ENCODE measurements at regions not wholly inside any gene's neighbourhood (a gene's known extent, or its start where the extent isn't known, plus 50 kb on each side); places are given as distances from the start of the nearest gene placed in this dataset.

- ATAC-seq, result no peak
- TF ChIP-seq PPARA (CRISPR knock-in tag; IDR thresholded peaks at IDR 0.05; ENCODE audit: borderline replicate concordance) (no peak), TCF4 (CRISPR knock-in tag; IDR thresholded peaks at IDR 0.05; ENCODE audit: borderline replicate concordance) (no peak), GLIS3 (CRISPR knock-in tag; IDR thresholded peaks at IDR 0.05) (no peak), ZNF70 (CRISPR knock-in tag; IDR thresholded peaks at IDR 0.05) (no peak), ZNF8 (CRISPR knock-in tag; IDR thresholded peaks at IDR 0.05) (no peak), ZNF565 (CRISPR knock-in tag; conservative IDR thresholded peaks at IDR 0.05; ENCODE audit: low read depth) (no peak)
Observed at GRCh38 chr22:49469896-49470740, 357.6 kb downstream of the BRD1 start.

GRCh38 chr22:49468487-49469198 is 359.0 kb downstream of the BRD1 start:
- no peak for ATAC-seq
- TF ChIP-seq PATZ1 (CRISPR knock-in tag; IDR thresholded peaks at IDR 0.05; ENCODE audit: borderline replicate concordance), result no peak
- no peak for TF ChIP-seq POU6F1 (CRISPR knock-in tag; IDR thresholded peaks at IDR 0.05; ENCODE audit: borderline replicate concordance, low read depth)
- no peak for TF ChIP-seq RARB (CRISPR knock-in tag; IDR thresholded peaks at IDR 0.05)
- no peak for TF ChIP-seq CREB5 (CRISPR knock-in tag; IDR thresholded peaks at IDR 0.05; ENCODE audit: low read depth)
- no peak for TF ChIP-seq ZNF565 (CRISPR knock-in tag; conservative IDR thresholded peaks at IDR 0.05; ENCODE audit: low read depth)
- TF ChIP-seq SNAI2 (CRISPR knock-in tag; IDR thresholded peaks at IDR 0.05), result no peak
- TF ChIP-seq TCF4 (CRISPR knock-in tag; IDR thresholded peaks at IDR 0.05; ENCODE audit: borderline replicate concordance), result no peak
- no peak for TF ChIP-seq BACH2 (CRISPR knock-in tag; IDR thresholded peaks at IDR 0.05; ENCODE audit: borderline replicate concordance)
- TF ChIP-seq TOX (CRISPR knock-in tag; IDR thresholded peaks at IDR 0.05; ENCODE audit: borderline replicate concordance), result no peak
- TF ChIP-seq ZC3H10 (CRISPR knock-in tag; IDR thresholded peaks at IDR 0.05), result no peak
- TF ChIP-seq ZFP30 (CRISPR knock-in tag; IDR thresholded peaks at IDR 0.05), result no peak
- TF ChIP-seq OSR1 (CRISPR knock-in tag; IDR thresholded peaks at IDR 0.05), result no peak

GRCh38 chr22:49466878-49467595 is 360.6 kb downstream of the BRD1 start:
- ATAC-seq, result no peak
- no peak for TF ChIP-seq ESRRG (CRISPR knock-in tag; IDR thresholded peaks at IDR 0.05)
- TF ChIP-seq CSRNP3 (CRISPR knock-in tag; IDR thresholded peaks at IDR 0.05), result no peak
- no peak for TF ChIP-seq ZNF565 (CRISPR knock-in tag; conservative IDR thresholded peaks at IDR 0.05; ENCODE audit: low read depth)
- no peak for TF ChIP-seq POU6F1 (CRISPR knock-in tag; IDR thresholded peaks at IDR 0.05; ENCODE audit: borderline replicate concordance, low read depth)
- TF ChIP-seq ARNTL (CRISPR knock-in tag; IDR thresholded peaks at IDR 0.05; ENCODE audit: borderline replicate concordance, low read depth), result no peak
- TF ChIP-seq TSHZ2 (CRISPR knock-in tag; IDR thresholded peaks at IDR 0.05), result no peak
- no peak for TF ChIP-seq OSR1 (CRISPR knock-in tag; IDR thresholded peaks at IDR 0.05)
- TF ChIP-seq CSDC2 (CRISPR knock-in tag; IDR thresholded peaks at IDR 0.05), result no peak
- TF ChIP-seq PATZ1 (CRISPR knock-in tag; IDR thresholded peaks at IDR 0.05; ENCODE audit: borderline replicate concordance), result no peak
- TF ChIP-seq ZC3H10 (CRISPR knock-in tag; IDR thresholded peaks at IDR 0.05), result no peak
- TF ChIP-seq RARB (CRISPR knock-in tag; IDR thresholded peaks at IDR 0.05), result no peak
- TF ChIP-seq PPARA (CRISPR knock-in tag; IDR thresholded peaks at IDR 0.05; ENCODE audit: borderline replicate concordance), result no peak
- TF ChIP-seq BACH2 (CRISPR knock-in tag; IDR thresholded peaks at IDR 0.05; ENCODE audit: borderline replicate concordance), result no peak
- TF ChIP-seq ZNF70 (CRISPR knock-in tag; IDR thresholded peaks at IDR 0.05), result no peak

All from SK-N-SH treated with all-trans-retinoic acid at 6 μM for 48 hours (cell line).